Fibroblast of villous mesenchyme (primary cell): ENCODE measurements at regions not wholly inside any gene's neighbourhood (a gene's known extent, or its start where the extent isn't known, plus 50 kb on each side); places are given as distances from the start of the nearest gene placed in this dataset.

Experiments
- DNase-seq: peaks from one replicate; pipeline ENCODE4 v3.0.0-alpha.2; 2010; ENCODE audit warnings: low read depth
- H3K4me3 ChIP-seq: 2 replicates; pipeline ENCODE4 v1.5.1; 2011; ENCODE audit warnings: low read depth, mild to moderate bottlenecking, low read length
- CTCF ChIP-seq: IDR thresholded peaks from 2 replicates; pipeline ENCODE4 v1.5.1; 2012; ENCODE audit warnings: low read depth, mild to moderate bottlenecking, low read length; ENCODE audit not compliant: insufficient read depth

GRCh38 chr2:66834859-66835258 is 399.9 kb downstream of the MEIS1 start:
- DNase-seq, result no peak
- H3K4me3 ChIP-seq, result no peak overlapping the region
- no peak for TF ChIP-seq CTCF

DNA sequence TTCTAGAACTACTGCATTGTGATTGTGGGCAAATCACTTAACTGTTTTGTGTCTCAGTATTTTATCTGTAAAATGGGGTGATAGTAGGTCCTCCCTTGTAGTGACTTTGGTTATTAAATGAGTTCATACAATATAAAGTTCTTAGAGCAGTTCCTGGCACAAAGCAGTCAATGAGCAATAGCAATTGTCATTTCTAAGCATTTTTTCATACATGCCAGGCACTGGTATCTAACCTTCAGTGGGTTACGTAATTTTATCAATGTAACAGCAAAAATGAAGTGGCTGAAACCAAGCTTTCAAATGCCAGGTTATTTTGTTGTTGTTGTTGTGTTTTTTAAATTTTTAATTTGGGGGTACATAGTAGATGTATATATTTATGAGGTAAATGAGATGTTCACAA is 401.9 kb downstream of the MEIS1 start:
- DNase-seq, result no peak
- TF ChIP-seq CTCF, result no peak
- H3K4me3 ChIP-seq, result no peak overlapping the region

- no peak for DNase-seq
- H3K4me3 ChIP-seq, result no peak overlapping the region
- no peak for TF ChIP-seq CTCF
These were observed 404.8 kb downstream of the MEIS1 start for GRCh38 chr2:66839551-66840320.

DNA sequence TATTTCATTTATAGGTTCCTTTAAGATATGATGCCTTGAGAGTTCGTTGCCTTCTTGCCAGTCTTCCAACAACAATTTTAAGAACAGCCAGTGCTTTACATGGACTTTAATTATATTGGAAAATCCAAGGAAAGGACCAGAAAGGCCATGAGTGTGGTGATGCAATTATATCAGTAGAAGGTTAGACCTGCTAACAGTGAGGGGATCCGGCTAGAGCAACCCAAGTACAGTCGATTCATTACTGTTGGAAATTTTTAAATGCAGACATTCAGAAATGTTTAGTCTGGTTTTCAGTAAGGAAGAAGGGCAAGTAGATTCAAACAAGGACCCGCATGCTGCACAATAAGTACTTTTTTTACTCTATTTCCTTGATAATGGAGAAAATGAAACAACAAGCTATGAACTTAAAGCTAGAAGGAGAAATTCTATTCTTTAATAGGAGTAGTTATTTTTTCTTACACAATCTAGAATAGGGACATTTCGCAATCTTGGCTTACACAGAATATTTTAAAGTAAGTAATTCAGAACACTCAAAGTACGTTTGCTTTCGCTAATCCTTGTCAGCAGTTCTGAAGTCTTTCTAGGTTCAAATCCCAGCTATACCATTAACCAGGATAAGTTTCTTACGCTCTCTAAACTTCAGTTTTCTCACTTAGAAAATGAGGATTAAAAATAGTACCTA is 405.5 kb downstream of the MEIS1 start:
- TF ChIP-seq CTCF, result no peak
- peak; percentile 99 for DNase-seq
- peak overlapping the region; percentile 35 for H3K4me3 ChIP-seq

- TF ChIP-seq CTCF, result no peak
- no peak for DNase-seq
- H3K4me3 ChIP-seq, result no peak overlapping the region
These were observed 408.9 kb downstream of the MEIS1 start for GRCh38 chr2:66843847-66844246.

DNA sequence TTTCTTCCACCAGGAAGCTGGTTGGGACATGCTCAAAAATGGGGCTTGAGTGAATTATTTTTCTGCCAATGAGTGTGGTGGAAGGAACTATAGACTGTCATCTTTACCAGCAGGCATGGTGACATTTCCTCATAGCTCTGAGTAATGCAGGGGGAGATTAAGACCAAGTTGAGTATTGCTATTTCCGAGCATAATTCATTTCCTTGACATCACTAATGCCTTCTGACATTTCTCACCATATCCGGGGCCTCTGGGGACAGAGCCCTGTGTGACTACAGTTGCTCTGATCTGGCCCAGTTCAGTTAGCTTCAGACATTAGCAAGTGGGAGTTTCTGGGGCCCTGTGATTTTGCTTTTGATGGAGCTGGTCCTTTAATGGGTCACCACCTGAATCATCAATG is 410.4 kb downstream of the MEIS1 start:
- H3K4me3 ChIP-seq, result no peak overlapping the region
- DNase-seq, result peak; percentile 44
- no peak for TF ChIP-seq CTCF

- no peak for TF ChIP-seq CTCF
- H3K4me3 ChIP-seq, result no peak overlapping the region
- no peak for DNase-seq
These were observed 412.0 kb downstream of the MEIS1 start for GRCh38 chr2:66846887-66847286.
